ENCODE measurements at regions not wholly inside any gene's neighbourhood (a gene's known extent, or its start where the extent isn't known, plus 50 kb on each side); places are given as distances from the start of the nearest gene placed in this dataset.
A peak's percentile ranks its signal among the peaks of the same experiment; 100 is the strongest.

- TF ChIP-seq TCF7L2 (IDR thresholded peaks at IDR 0.05; ENCODE audit: low read depth, low read length) = no peak
- peak; percentile 58 for TF ChIP-seq CTCF (IDR thresholded peaks at IDR 0.05)
- no peaks in the 10 kb centered on the region; the same call in none of the 2 replicates for H3K27me3 ChIP-seq (ENCODE audit: control insufficient read depth, insufficient read depth, low read length)
- CTCF ChIA-PET = interaction anchor here (0.5 to 0.7 kb wide), 2 partner anchors 75 to 83 kb away, joined by 4 to 5 read pairs; no protein-coding TSS in a partner anchor
- intact Hi-C loops (cut with micrococcal nuclease; ENCODE audit: unreplicated experiment) = loop anchor here (2.0 to 10.0 kb wide), 2 partner anchors 86 to 158 kb away; no protein-coding TSS in a partner anchor
- H3K4me1 ChIP-seq (ENCODE audit: control insufficient read depth, insufficient read depth, low read length) = no peaks in the 10 kb centered on the region
- no TSS peak for BruUV-seq (replicated peaks)
- in situ Hi-C loops (cut with HindIII; ENCODE audit: low pct_unique_long_range_greater_than_20kb, low sequenced_read_pairs) = no loop called here
- POLR2A ChIA-PET = no interaction called here
- ATAC-seq (no peak), DNase-seq (ENCODE audit: low read depth, low spot score) (no peak)
- no peak overlapping the region for H3K4me3 ChIP-seq (ENCODE audit: low read depth in 2 of 2, low read length in 2 of 2)
- H3K9me3 ChIP-seq (ENCODE audit: control insufficient read depth, insufficient read depth, low read depth, low read length) = no peaks in the 10 kb centered on the region
- no peaks in the 10 kb centered on the region for H3K36me3 ChIP-seq (ENCODE audit: control insufficient read depth, insufficient read depth, low read length)
- H3K27ac ChIP-seq (ENCODE audit: low read length) = no peak overlapping the region
Observed at GRCh38 chr14:22472935-22473854, 115.8 kb downstream of the DAD1 start.

- H3K4me1 ChIP-seq (ENCODE audit: control insufficient read depth, insufficient read depth, low read length) = no peaks in the 10 kb centered on the region
- ChIA-PET CTCF (interaction anchor here (0.5 to 0.7 kb wide), 2 partner anchors 76 to 82 kb away, joined by 4 to 5 read pairs; no protein-coding TSS in a partner anchor), POLR2A (no interaction called here)
- H3K27me3 ChIP-seq (ENCODE audit: control insufficient read depth, insufficient read depth, low read length) = no peaks in the 10 kb centered on the region; the same call in none of the 2 replicates
- H3K4me3 ChIP-seq (ENCODE audit: low read depth in 2 of 2, low read length in 2 of 2) = no peak overlapping the region
- intact Hi-C loops (cut with micrococcal nuclease; ENCODE audit: unreplicated experiment) (loop anchor here (2.0 to 10.0 kb wide), 2 partner anchors 86 to 158 kb away; no protein-coding TSS in a partner anchor), in situ Hi-C loops (cut with HindIII; ENCODE audit: low pct_unique_long_range_greater_than_20kb, low sequenced_read_pairs) (no loop called here)
- ATAC-seq (no peak), DNase-seq (ENCODE audit: low read depth, low spot score) (no peak)
- no peaks in the 10 kb centered on the region for H3K9me3 ChIP-seq (ENCODE audit: control insufficient read depth, insufficient read depth, low read depth, low read length)
- H3K27ac ChIP-seq (ENCODE audit: low read length) = no peak overlapping the region
- BruUV-seq (replicated peaks) = no TSS peak
- TF ChIP-seq POLR2AphosphoS5 (IDR thresholded peaks at IDR 0.05; ENCODE audit: low read depth, low read length) (no peak), SIN3A (IDR thresholded peaks at IDR 0.05; ENCODE audit: borderline replicate concordance, insufficient read depth, low read depth, low read length) (no peak), REST (IDR thresholded peaks at IDR 0.05; ENCODE audit: insufficient read depth in 1 of 2, low read depth in 2 of 2, low read length in 1 of 2) (no peak), TCF7L2 (IDR thresholded peaks at IDR 0.05; ENCODE audit: low read depth, low read length) (no peak), CTCF (IDR thresholded peaks at IDR 0.05) (no peak)
- H3K36me3 ChIP-seq (ENCODE audit: control insufficient read depth, insufficient read depth, low read length) = no peaks in the 10 kb centered on the region
Observed at GRCh38 chr14:22472466-22472865, 116.6 kb downstream of the DAD1 start.
